ENCODE measurements at regions not wholly inside any gene's neighbourhood (a gene's known extent, or its start where the extent isn't known, plus 50 kb on each side); places are given as distances from the start of the nearest gene placed in this dataset.

DNA sequence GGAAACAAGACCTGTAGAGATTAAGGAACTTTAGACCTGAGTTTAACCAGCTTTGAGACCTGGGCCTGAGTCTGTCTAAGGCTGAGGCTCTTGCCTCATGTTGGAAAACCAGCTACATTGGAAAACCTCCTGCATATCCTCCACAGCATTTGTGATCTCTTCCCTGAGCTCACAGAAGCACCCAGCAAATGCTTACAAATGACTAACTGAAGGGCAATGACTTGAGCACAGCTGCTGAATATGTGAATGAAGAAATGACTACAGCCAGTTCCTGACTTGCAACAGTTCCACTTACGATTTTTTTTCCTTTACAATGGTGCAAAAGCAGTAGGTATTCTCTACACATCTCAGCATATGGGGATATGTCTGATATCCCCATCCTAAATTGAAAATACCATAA, 112.4 kb upstream of the RREB1 start:
- H2AK5ac ChIP-seq (ENCODE audit: insufficient read length, low read length): no peak overlapping the region
- no peaks in the 10 kb centered on the region for H3K36me3 Mint-ChIP-seq (ENCODE audit: insufficient read depth in 1 of 3, low read depth in 3 of 3)
- H2BK15ac ChIP-seq (ENCODE audit: low read depth, low read length): no peak overlapping the region
- H3K27me3 ChIP-seq (ENCODE audit: insufficient read depth, low read length): no peaks in the 10 kb centered on the region
- WGBS (ENCODE audit: extremely low coverage, insufficient read length, low lambda C conversion rate): no CpG with 5 or more reads among the region's 1 CpG
- H4K8ac ChIP-seq (replicated peaks; ENCODE audit: insufficient read length, low read depth, low read length): no peak overlapping the region
- no peak overlapping the region for H3K4ac ChIP-seq (ENCODE audit: low read depth, low read length)
- peak overlapping the region in 1 of 3 experiments; percentile 34; a peak in 1 of 7 replicates for H3K27ac Mint-ChIP-seq
- TF ChIP-seq, protein P1, sequence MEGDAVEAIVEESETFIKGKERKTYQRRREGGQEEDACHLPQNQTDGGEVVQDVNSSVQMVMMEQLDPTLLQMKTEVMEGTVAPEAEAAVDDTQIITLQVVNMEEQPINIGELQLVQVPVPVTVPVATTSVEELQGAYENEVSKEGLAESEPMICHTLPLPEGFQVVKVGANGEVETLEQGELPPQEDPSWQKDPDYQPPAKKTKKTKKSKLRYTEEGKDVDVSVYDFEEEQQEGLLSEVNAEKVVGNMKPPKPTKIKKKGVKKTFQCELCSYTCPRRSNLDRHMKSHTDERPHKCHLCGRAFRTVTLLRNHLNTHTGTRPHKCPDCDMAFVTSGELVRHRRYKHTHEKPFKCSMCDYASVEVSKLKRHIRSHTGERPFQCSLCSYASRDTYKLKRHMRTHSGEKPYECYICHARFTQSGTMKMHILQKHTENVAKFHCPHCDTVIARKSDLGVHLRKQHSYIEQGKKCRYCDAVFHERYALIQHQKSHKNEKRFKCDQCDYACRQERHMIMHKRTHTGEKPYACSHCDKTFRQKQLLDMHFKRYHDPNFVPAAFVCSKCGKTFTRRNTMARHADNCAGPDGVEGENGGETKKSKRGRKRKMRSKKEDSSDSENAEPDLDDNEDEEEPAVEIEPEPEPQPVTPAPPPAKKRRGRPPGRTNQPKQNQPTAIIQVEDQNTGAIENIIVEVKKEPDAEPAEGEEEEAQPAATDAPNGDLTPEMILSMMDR (conservative IDR thresholded peaks at IDR 0.05): no peak
- no peak overlapping the region for H3K4me3 Mint-ChIP-seq
- no peak for DNase-seq
- no peak overlapping the region for H2BK20ac ChIP-seq (ENCODE audit: low read depth, low read length, poor library complexity, severe bottlenecking)
- H3K14ac ChIP-seq (ENCODE audit: insufficient read depth, low read length): no peak overlapping the region
- H2BK120ac ChIP-seq (ENCODE audit: low read depth, low read length, poor library complexity, severe bottlenecking): no peak overlapping the region
- no peak overlapping the region for H3K56ac ChIP-seq (ENCODE audit: insufficient read length, low read depth, low read length)
- H3K27ac ChIP-seq (ENCODE audit: insufficient read length, low read depth, low read length): no peak overlapping the region
- no peaks in the 10 kb centered on the region for H3K79me2 ChIP-seq (ENCODE audit: insufficient read depth, low read length)
- no peaks in the 10 kb centered on the region for H3K9me3 Mint-ChIP-seq
- no peak overlapping the region for H3K4me2 ChIP-seq (ENCODE audit: insufficient read depth, insufficient read length, low read length)
- H2BK5ac ChIP-seq (ENCODE audit: insufficient read length, low read length): no peak overlapping the region
- no peaks in the 10 kb centered on the region for H3K27me3 Mint-ChIP-seq (ENCODE audit: low read depth)
- H3T11ph ChIP-seq (ENCODE audit: low read length): no peak overlapping the region
- H3K23ac ChIP-seq (ENCODE audit: insufficient read length, low read depth, low read length): no peak overlapping the region
- no peaks in the 10 kb centered on the region for H4K20me1 ChIP-seq (ENCODE audit: control insufficient read depth, insufficient read depth, insufficient read length)
- H3K18ac ChIP-seq (ENCODE audit: insufficient read length, low read depth, low read length): no peak overlapping the region
- peaks cover 5% of the 10 kb centered on the region; the same call in 1 of the 2 replicates for H3K4me1 ChIP-seq (ENCODE audit: insufficient read depth, low read length)
- H4K91ac ChIP-seq (ENCODE audit: insufficient read length, low read depth, low read length): no peak overlapping the region
- H3K79me1 ChIP-seq (ENCODE audit: insufficient read depth, low read depth, low read length, poor library complexity, severe bottlenecking): no peaks in the 10 kb centered on the region
- no peak overlapping the region for H3K9ac ChIP-seq (ENCODE audit: extremely low read depth, insufficient read length, low read length)
- no peak overlapping the region for H2AFZ ChIP-seq (ENCODE audit: low read length)
- H2BK12ac ChIP-seq (ENCODE audit: insufficient read length, low read depth, low read length): no peak overlapping the region
- H3K9me3 ChIP-seq (ENCODE audit: control insufficient read depth, low read depth, low read length): no peaks in the 10 kb centered on the region
- peaks cover 7 to 10% of the 10 kb centered on the region in 2 experiments for H3K4me1 Mint-ChIP-seq
- H4K5ac ChIP-seq (ENCODE audit: insufficient read length, low read depth, low read length): no peak overlapping the region
- H3K23me2 ChIP-seq (ENCODE audit: insufficient read length, low read depth, low read length, poor library complexity, severe bottlenecking): no peaks in the 10 kb centered on the region
